ENCODE measurements at regions not wholly inside any gene's neighbourhood (a gene's known extent, or its start where the extent isn't known, plus 50 kb on each side); places are given as distances from the start of the nearest gene placed in this dataset.

- H2AFZ ChIP-seq = no peak overlapping the region
- no peak overlapping the region for H3K4me2 ChIP-seq
- no peaks in the 10 kb centered on the region for H3K4me1 Mint-ChIP-seq
- H3K27ac Mint-ChIP-seq = no peak overlapping the region
- TF ChIP-seq STAT1 (IDR thresholded peaks at IDR 0.05; ENCODE audit: unreplicated experiment) (no peak), EZH2phosphoT487 (IDR thresholded peaks at IDR 0.05; ENCODE audit: unreplicated experiment) (no peak), CTCF (conservative IDR thresholded peaks at IDR 0.05; ENCODE audit: low read depth in 2 of 2) (no peak), NANOG (IDR thresholded peaks at IDR 0.05; ENCODE audit: borderline replicate concordance) (no peak), POLR2AphosphoS5 (IDR thresholded peaks at IDR 0.05; ENCODE audit: low read depth) (no peak), CREB1 (CRISPR knock-in tag; IDR thresholded peaks at IDR 0.05; ENCODE audit: low read depth) (no peak), ZNF114 (CRISPR knock-in tag; IDR thresholded peaks at IDR 0.05) (no peak), EZH2 (IDR thresholded peaks at IDR 0.05; ENCODE audit: low read depth, unreplicated experiment) (no peak), ETS1 (IDR thresholded peaks at IDR 0.05) (no peak), ZNF331 (CRISPR knock-in tag; IDR thresholded peaks at IDR 0.05; ENCODE audit: low read depth) (no peak)
- no peak overlapping the region for H3K4me3 ChIP-seq
- H3K36me3 Mint-ChIP-seq (ENCODE audit: low read depth) = peaks cover 4% of the 10 kb centered on the region; the same call in 1 of the 3 replicates
- H3K9me2 ChIP-seq (ENCODE audit: insufficient read depth) = no peaks in the 10 kb centered on the region
- no peaks in the 10 kb centered on the region for H3K27me3 ChIP-seq (ENCODE audit: insufficient read depth)
- no peaks in the 10 kb centered on the region for H3F3A ChIP-seq (replicated peaks; ENCODE audit: low read depth)
- H3K79me2 ChIP-seq (replicated peaks; ENCODE audit: insufficient read depth) = no peaks in the 10 kb centered on the region
- H3K4me3 Mint-ChIP-seq = no peak overlapping the region
- no peaks in the 10 kb centered on the region for H3K36me3 ChIP-seq (ENCODE audit: insufficient read depth)
- ATAC-seq (no peak), DNase-seq (ENCODE audit: low spot score) (no peak)
- H3K27me3 Mint-ChIP-seq (ENCODE audit: insufficient read depth, low read depth, poor library complexity) = no peaks in the 10 kb centered on the region
- no peaks in the 10 kb centered on the region for H3K4me1 ChIP-seq (ENCODE audit: insufficient read depth)
- H3K27ac ChIP-seq (ENCODE audit: low read depth) = no peak overlapping the region
- peaks cover 4% of the 10 kb centered on the region; the same call in 2 of the 3 replicates for H3K9me3 Mint-ChIP-seq
- H4K20me1 ChIP-seq (replicated peaks; ENCODE audit: insufficient read depth) = no peaks in the 10 kb centered on the region
These were observed 1675.5 kb downstream of the STIM2 start for GRCh38 chr4:28536124-28536523.

DNA sequence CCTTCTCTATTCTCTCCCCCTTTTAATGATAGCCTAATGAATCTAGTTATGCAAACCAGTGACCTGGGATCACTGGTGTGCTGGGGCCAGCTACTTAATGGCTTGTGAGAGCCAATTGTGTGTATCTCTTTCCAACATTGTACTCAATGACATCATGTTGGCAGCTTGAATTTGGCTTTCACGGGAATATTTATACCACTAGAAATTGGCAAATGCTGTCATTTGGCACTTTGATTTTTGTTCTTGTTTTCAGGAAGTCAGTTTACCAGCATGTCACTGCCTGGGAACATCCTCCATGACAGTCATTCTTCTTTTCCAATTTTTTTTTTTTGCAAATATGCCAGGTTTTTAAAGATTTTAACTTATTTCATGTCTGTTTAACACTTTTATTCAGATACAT, 1685.3 kb downstream of the STIM2 start:
- no peaks in the 10 kb centered on the region for H3F3A ChIP-seq (replicated peaks; ENCODE audit: low read depth)
- H2AFZ ChIP-seq = no peak overlapping the region
- H3K4me3 ChIP-seq = no peak overlapping the region
- H3K4me2 ChIP-seq = no peak overlapping the region
- H3K9me2 ChIP-seq (ENCODE audit: insufficient read depth) = no peaks in the 10 kb centered on the region
- H4K20me1 ChIP-seq (replicated peaks; ENCODE audit: insufficient read depth) = no peaks in the 10 kb centered on the region
- H3K27me3 ChIP-seq (ENCODE audit: insufficient read depth) = no peaks in the 10 kb centered on the region
- Mint-ChIP-seq H3K27ac (no peak overlapping the region), H3K4me1 (peaks cover 8% of the 10 kb centered on the region), H3K27me3 (ENCODE audit: insufficient read depth, low read depth, poor library complexity) (no peaks in the 10 kb centered on the region), H3K9me3 (no peaks in the 10 kb centered on the region), H3K4me3 (no peak overlapping the region), H3K36me3 (ENCODE audit: low read depth) (no peaks in the 10 kb centered on the region; the same call in 2 of the 3 replicates)
- no peak for ATAC-seq
- 0 out of 2 replicates have a peak, but pooled peaks cover 3% of the 10 kb centered on the region for H3K4me1 ChIP-seq (ENCODE audit: insufficient read depth)
- no peaks in the 10 kb centered on the region for H3K36me3 ChIP-seq (ENCODE audit: insufficient read depth)
- DNase-seq (ENCODE audit: low spot score) = no peak
- no peak for TF ChIP-seq CREB1 (CRISPR knock-in tag; IDR thresholded peaks at IDR 0.05; ENCODE audit: low read depth)
- H3K27ac ChIP-seq (ENCODE audit: low read depth) = no peak overlapping the region
- no peaks in the 10 kb centered on the region for H3K79me2 ChIP-seq (replicated peaks; ENCODE audit: insufficient read depth)
